Neural crest cell (in vitro differentiated cells): ENCODE measurements at regions not wholly inside any gene's neighbourhood (a gene's known extent, or its start where the extent isn't known, plus 50 kb on each side); places are given as distances from the start of the nearest gene placed in this dataset.
"Not testable (repeated sequence)": the region's sequence is repeated elsewhere in the genome, so short reads cannot be mapped to it uniquely, and the experiment has no call there.

Experiments
- DNase-seq: peaks from one replicate; pipeline ENCODE4 v3.0.0; 2021; ENCODE audit warnings: low read depth, mixed read lengths, low spot score
- H3K27ac Mint-ChIP-seq: one replicate; pipeline ENCODE4 v1.8.0; 2021; ENCODE audit warnings: mild to moderate bottlenecking, mixed read lengths; ENCODE audit not compliant: unreplicated experiment
- H3K27me3 Mint-ChIP-seq: 2 replicates; pipeline ENCODE4 v1.8.0; 2021; ENCODE audit warnings: low read depth, mild to moderate bottlenecking, mixed read lengths
- H3K36me3 Mint-ChIP-seq: 2 replicates; pipeline ENCODE4 v1.8.0; 2021; ENCODE audit warnings: low read depth, mild to moderate bottlenecking, mixed read lengths
- H3K4me1 Mint-ChIP-seq: 2 replicates; pipeline ENCODE4 v1.8.0; 2021; ENCODE audit warnings: mixed read lengths
- H3K4me3 Mint-ChIP-seq: one replicate; pipeline ENCODE4 v1.8.0; 2021; ENCODE audit warnings: mild to moderate bottlenecking, mixed read lengths
- H3K9me3 Mint-ChIP-seq: 2 replicates; pipeline ENCODE4 v1.8.0; 2021; ENCODE audit warnings: mixed read lengths
- TF ChIP-seq, protein P1 (sequence below): fragments of 200-600 bp; sonication (generic); conservative IDR thresholded peaks from 2 replicates; pipeline ENCODE4 v1.5.0; 2021; ENCODE audit warnings: antibody characterized with exemption, mild to moderate bottlenecking

DNA sequence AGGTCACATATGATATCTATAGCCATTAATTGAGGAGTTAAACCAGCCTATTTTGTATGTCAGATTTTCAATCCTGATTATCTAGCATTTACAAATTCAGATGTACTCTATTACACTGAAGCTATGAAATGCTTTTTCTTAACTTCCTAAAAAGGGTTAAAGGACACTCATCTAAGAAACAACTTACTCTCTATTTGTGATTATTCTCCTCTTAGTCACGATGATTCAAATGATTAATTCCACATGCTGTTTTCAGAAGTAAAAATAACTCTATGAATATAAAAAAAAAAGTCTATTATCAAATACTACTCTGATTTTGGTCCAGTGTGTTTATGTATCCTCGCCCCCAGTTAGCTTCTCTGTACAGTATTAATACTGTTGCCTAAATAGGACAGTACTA lies 1199.9 kb downstream of the GATA3 start:
- Mint-ChIP-seq H3K9me3 (peaks cover 13% of the 10 kb centered on the region), H3K36me3 (no peaks in the 10 kb centered on the region)

DNA sequence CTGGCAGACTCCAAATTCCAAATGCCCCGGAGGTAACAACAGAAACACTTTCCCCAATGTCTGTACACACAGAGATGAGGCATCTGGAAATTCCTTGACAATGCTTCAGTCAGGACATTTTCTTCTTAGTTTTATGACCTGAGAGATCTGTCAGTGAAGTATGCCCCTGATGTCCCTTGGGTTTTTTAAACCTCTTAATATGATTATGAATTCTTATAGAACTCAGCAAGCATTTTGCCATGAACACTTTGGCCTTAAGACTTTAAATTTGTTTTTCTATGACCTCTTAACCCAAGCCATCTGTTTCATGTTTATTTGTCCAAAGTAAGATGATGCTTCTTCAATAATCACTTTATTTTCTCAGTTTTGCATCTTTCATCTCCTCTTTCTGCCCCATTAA lies 1206.2 kb downstream of the GATA3 start:
- Mint-ChIP-seq H3K27me3 (peaks cover 72% of the 10 kb centered on the region), H3K4me3 (no peak overlapping the region), H3K36me3 (no peaks in the 10 kb centered on the region), H3K27ac (no peak overlapping the region), H3K4me1 (no peaks in the 10 kb centered on the region), H3K9me3 (no peaks in the 10 kb centered on the region)
- TF ChIP-seq, protein P1, sequence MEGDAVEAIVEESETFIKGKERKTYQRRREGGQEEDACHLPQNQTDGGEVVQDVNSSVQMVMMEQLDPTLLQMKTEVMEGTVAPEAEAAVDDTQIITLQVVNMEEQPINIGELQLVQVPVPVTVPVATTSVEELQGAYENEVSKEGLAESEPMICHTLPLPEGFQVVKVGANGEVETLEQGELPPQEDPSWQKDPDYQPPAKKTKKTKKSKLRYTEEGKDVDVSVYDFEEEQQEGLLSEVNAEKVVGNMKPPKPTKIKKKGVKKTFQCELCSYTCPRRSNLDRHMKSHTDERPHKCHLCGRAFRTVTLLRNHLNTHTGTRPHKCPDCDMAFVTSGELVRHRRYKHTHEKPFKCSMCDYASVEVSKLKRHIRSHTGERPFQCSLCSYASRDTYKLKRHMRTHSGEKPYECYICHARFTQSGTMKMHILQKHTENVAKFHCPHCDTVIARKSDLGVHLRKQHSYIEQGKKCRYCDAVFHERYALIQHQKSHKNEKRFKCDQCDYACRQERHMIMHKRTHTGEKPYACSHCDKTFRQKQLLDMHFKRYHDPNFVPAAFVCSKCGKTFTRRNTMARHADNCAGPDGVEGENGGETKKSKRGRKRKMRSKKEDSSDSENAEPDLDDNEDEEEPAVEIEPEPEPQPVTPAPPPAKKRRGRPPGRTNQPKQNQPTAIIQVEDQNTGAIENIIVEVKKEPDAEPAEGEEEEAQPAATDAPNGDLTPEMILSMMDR, result no peak
- no peak for DNase-seq

More for the DNA sequence above, 1199.9 kb downstream of the GATA3 start:
- TF ChIP-seq, protein P1, result no peak
- Mint-ChIP-seq H3K27ac (no peak overlapping the region), H3K27me3 (peaks cover 32% of the 10 kb centered on the region), H3K4me3 (no peak overlapping the region), H3K4me1 (no peaks in the 10 kb centered on the region)
- DNase-seq, result no peak

GRCh38 chr10:9262770-9263169 lies 1208.3 kb downstream of the GATA3 start:
- no peak overlapping the region for H3K4me3 Mint-ChIP-seq
- TF ChIP-seq, protein P1, result no peak
- no peak overlapping the region for H3K27ac Mint-ChIP-seq
- H3K9me3 Mint-ChIP-seq, result no peaks in the 10 kb centered on the region
- DNase-seq, result no peak
- no peaks in the 10 kb centered on the region for H3K36me3 Mint-ChIP-seq
- peaks cover 63% of the 10 kb centered on the region for H3K27me3 Mint-ChIP-seq
- no peaks in the 10 kb centered on the region for H3K4me1 Mint-ChIP-seq

GRCh38 chr10:9268176-9268575 lies 1213.7 kb downstream of the GATA3 start:
- no peak for DNase-seq
- Mint-ChIP-seq H3K4me1 (no peaks in the 10 kb centered on the region), H3K4me3 (no peak overlapping the region), H3K36me3 (no peaks in the 10 kb centered on the region), H3K9me3 (no peaks in the 10 kb centered on the region), H3K27ac (no peak overlapping the region), H3K27me3 (peaks cover 60% of the 10 kb centered on the region)
- TF ChIP-seq, protein P1, result no peak

DNA sequence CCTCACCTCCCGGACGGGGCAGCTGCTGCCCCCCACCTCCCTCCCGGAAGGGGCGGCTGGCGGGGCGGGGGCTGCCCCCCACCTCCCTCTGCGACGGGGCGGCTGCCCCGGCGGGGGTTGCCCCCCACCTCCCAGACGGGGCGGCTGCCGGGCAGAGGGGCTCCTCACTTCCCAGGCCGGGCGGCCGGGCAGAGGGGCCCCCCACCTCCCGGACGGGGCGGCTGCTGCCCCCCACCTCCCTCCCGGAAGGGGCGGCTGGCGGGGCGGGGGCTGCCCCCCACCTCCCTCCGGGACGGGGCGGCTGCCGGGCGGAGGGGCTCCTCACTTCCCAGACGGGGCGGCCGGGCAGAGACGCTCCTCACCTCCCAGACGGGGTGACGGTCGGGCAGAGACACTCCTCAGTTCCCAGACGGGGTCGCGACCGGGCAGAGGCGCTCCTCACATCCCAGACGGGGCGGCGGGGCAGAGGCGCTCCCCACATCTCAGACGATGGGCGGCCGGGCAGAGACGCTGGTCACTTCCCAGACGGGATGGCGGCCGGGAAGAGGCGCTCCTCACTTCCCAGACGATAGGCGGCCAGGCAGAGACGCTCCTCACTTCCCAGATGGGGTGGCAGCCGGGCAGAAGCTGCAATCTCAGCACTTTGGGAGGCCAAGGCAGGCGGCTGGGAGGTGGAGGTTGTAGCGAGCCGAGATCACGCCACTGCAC lies 1218.8 kb downstream of the GATA3 start:
- H3K27me3 Mint-ChIP-seq, result peaks cover 36% of the 10 kb centered on the region
- DNase-seq, H3K36me3 Mint-ChIP-seq, H3K27ac Mint-ChIP-seq, H3K9me3 Mint-ChIP-seq, H3K4me1 Mint-ChIP-seq, H3K4me3 Mint-ChIP-seq: not testable (repeated sequence)

GRCh38 chr10:9274206-9274755 lies 1219.8 kb downstream of the GATA3 start:
- H3K9me3 Mint-ChIP-seq, result no peaks in the 10 kb centered on the region
- no peaks in the 10 kb centered on the region for H3K36me3 Mint-ChIP-seq
- H3K4me1 Mint-ChIP-seq, result no peaks in the 10 kb centered on the region
- no peak overlapping the region for H3K4me3 Mint-ChIP-seq
- TF ChIP-seq, protein P1, result no peak
- H3K27ac Mint-ChIP-seq, result no peak overlapping the region
- DNase-seq, result no peak
- peaks cover 34% of the 10 kb centered on the region for H3K27me3 Mint-ChIP-seq
